Stomach (tissue), 8 donors: ENCODE measurements at regions not wholly inside any gene's neighbourhood (a gene's known extent, or its start where the extent isn't known, plus 50 kb on each side); places are given as distances from the start of the nearest gene placed in this dataset.

Experiments
- DNase-seq, 2 donors: peaks; one replicate each; pipeline versions ENCODE4 v3.0.0 to v3.0.0-alpha.2; 2013 to 2019
- H3K27ac ChIP-seq, 5 donors: fragments of 200-600 bp in 4 of 5; sonication (generic) in 4 of 5; one replicate each; pipeline ENCODE4 v1.5.1; 2013 to 2019; ENCODE audit warnings: mild to moderate bottlenecking in 1 of 5, moderate library complexity in 1 of 5
- H3K27me3 ChIP-seq, 3 donors: fragments of 200-600 bp; sonication (generic); one replicate each; pipeline ENCODE4 v1.5.1; 2017 to 2019; ENCODE audit warnings: mixed run types in 1 of 3
- H3K36me3 ChIP-seq, 4 donors: fragments of 200-600 bp; sonication (generic); 1 replicate in 3 of 4; 2 replicates in 1 of 4; pipeline ENCODE4 v1.5.1; 2016 to 2019
- H3K4me1 ChIP-seq, 4 donors: fragments of 200-600 bp; sonication (generic); one replicate each; pipeline ENCODE4 v1.5.1; 2016 to 2019
- H3K4me3 ChIP-seq, 4 donors: fragments of 200-600 bp; sonication (generic) in 3 of 4; one replicate each; pipeline ENCODE4 v1.5.1; 2016 to 2019; ENCODE audit warnings: mild to moderate bottlenecking in 1 of 4
- H3K9me3 ChIP-seq, 4 donors: fragments of 200-600 bp; sonication (generic); one replicate each; pipeline ENCODE4 v1.5.1; 2016 to 2019
- EP300 ChIP-seq: sonication (generic); formaldehyde crosslinking; IDR thresholded peaks from one replicate; pipeline ENCODE4 v1.6.1; 2017; ENCODE audit warnings: antibody characterized with exemption
- POLR2A ChIP-seq, 4 donors: fragments of 450-650 bp; IDR thresholded peaks; one replicate each; pipeline ENCODE4 v1.6.1; 2016; ENCODE audit warnings: antibody characterized with exemption in 4 of 4, control low read depth in 2 of 4, mild to moderate bottlenecking in 1 of 4, moderate library complexity in 1 of 4
- POLR2AphosphoS5 ChIP-seq, 3 donors: sonication (generic); formaldehyde crosslinking; IDR thresholded peaks; one replicate each; pipeline ENCODE4 v1.6.1; 2016; ENCODE audit warnings: antibody characterized with exemption in 3 of 3
- WGBS, 5 donors: extraction: QIAGEN DNeasy Blood & Tissue Kit in 3 of 5; methylation state at CpG; one replicate each; pipeline versions ENCODE4 v1.1.5 to v1.1.7; 2013 to 2018; 5-methylcytosine and 5-hydroxymethylcytosine counted together
- intact Hi-C: fragments of 100-400 bp; cut with DNase I; formaldehyde crosslinking; loops from one replicate; pipeline ENCODE4 v1.15.1; 2023; ENCODE audit warnings: low total_unique reads
- TF ChIP-seq, protein P1 (sequence below), 7 experiments: fragments of 450-650 bp in 4 of 7; fragments of 200-600 bp in 3 of 7; sonication (generic) in 3 of 7; IDR thresholded peaks; one replicate each; pipeline ENCODE4 v1.5.1; 2016 to 2019; ENCODE audit warnings: antibody characterized with exemption in 7 of 7, control low read depth in 2 of 7, mild to moderate bottlenecking in 1 of 7
- donor health status: healthy with polysubstance abuse.
- donor health status: Bipolar disorder and iron deficiency.
- donor health status: healthy.

DNA sequence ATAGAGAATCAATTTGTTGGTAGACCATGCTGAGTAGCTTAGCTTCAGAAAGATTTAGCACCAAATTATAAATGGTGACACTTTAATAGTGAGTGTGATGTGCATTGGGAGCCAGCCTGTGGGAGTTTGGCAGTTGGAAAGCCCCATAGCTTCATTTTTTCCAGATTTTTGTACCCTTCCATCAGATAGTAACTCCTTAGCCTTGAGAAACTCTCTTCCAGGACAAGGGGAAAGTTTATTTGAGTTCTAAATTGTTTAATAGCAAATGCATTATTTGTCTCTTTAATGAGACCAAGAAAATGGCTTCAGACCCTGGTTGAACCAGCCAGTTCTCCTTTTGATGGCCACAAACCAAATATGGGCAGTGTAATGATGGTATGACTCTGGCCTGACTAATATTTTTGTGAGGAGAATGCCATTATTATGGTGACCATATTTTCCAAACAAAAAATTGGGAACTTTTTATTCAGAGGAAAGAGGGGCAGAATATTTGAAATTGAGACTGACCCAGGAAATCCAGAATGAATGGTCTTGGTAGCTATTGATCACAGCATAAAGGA is 49.8 kb downstream of the PLCE1 start:
- Histone ChIP-seq H3K36me3 (no peaks in the 10 kb centered on the region), H3K27ac (no peak overlapping the region), H3K4me3 (no peak overlapping the region), H3K9me3 (no peaks in the 10 kb centered on the region), H3K4me1 (peaks cover 0 to 17% (median 8%) of the 10 kb centered on the region in 4 donors), H3K27me3 (no peaks in the 10 kb centered on the region)
- DNase-seq, result no peak
- intact Hi-C loops, result no loop called here
- no peak for TF ChIP-seq EP300
- TF ChIP-seq, protein P1, sequence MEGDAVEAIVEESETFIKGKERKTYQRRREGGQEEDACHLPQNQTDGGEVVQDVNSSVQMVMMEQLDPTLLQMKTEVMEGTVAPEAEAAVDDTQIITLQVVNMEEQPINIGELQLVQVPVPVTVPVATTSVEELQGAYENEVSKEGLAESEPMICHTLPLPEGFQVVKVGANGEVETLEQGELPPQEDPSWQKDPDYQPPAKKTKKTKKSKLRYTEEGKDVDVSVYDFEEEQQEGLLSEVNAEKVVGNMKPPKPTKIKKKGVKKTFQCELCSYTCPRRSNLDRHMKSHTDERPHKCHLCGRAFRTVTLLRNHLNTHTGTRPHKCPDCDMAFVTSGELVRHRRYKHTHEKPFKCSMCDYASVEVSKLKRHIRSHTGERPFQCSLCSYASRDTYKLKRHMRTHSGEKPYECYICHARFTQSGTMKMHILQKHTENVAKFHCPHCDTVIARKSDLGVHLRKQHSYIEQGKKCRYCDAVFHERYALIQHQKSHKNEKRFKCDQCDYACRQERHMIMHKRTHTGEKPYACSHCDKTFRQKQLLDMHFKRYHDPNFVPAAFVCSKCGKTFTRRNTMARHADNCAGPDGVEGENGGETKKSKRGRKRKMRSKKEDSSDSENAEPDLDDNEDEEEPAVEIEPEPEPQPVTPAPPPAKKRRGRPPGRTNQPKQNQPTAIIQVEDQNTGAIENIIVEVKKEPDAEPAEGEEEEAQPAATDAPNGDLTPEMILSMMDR (IDR thresholded peaks at IDR 0.05), result no peak

DNA sequence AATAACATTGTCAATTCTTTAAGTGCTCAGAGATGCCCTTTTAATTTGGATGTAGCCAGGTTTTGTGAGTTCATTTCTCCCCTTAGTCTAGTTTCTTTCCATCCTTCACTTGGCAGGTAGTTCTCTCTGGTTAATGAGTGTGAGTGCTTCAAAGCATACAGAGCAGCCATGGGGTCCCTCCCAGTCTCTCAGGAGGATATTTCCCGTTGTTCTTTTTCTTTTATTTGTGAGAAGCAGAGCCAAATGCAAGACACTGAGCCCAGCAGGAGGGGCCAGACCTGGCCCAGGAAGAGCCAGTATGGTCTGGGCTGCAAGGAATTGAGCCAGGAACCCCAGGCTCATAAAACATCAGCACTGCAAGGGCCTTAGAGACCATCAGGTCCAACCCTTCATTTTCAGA is 52.4 kb downstream of the PLCE1 start:
- peaks cover 0 to 19% (median 9%) of the 10 kb centered on the region in 4 donors for H3K4me1 ChIP-seq
- WGBS, 5 donors, result 16 to 30% (median 23%) methylated on average over 1 of the region's 1 CpG
- intact Hi-C loops, result no loop called here
- no peak for TF ChIP-seq POLR2A (IDR thresholded peaks at IDR 0.05)
- TF ChIP-seq EP300, result no peak
- TF ChIP-seq, protein P1 (IDR thresholded peaks at IDR 0.05), result no peak
- no peak for TF ChIP-seq POLR2AphosphoS5 (IDR thresholded peaks at IDR 0.05)
- no peak overlapping the region for H3K4me3 ChIP-seq
- H3K27ac ChIP-seq, result no peak overlapping the region
- no peaks in the 10 kb centered on the region for H3K36me3 ChIP-seq
- no peaks in the 10 kb centered on the region for H3K9me3 ChIP-seq
- no peak for DNase-seq
- H3K27me3 ChIP-seq, result no peaks in the 10 kb centered on the region

DNA sequence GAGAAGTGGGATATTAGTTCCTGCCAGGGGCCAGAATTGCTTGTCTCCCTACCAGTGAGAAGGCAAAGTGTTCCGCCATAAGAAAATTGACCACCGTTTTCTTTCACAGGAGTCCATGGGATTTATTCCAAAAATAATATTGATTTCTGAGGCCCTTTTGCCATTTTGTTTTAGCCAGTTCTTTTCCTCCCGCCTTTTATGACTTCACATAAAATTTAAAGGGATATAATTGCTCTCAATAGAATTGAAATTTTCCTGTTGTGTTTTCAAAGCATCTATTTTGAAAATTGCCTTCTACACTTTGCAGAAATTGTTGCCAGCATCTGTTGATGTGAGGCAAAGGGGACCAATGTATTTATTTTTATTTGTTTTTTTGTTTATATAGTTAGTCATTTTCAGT is 53.6 kb downstream of the PLCE1 start:
- Histone ChIP-seq H3K9me3 (no peaks in the 10 kb centered on the region), H3K27me3 (no peaks in the 10 kb centered on the region), H3K4me1 (peaks cover 0 to 12% (median 4%) of the 10 kb centered on the region in 4 donors), H3K36me3 (no peaks in the 10 kb centered on the region), H3K27ac (no peak overlapping the region), H3K4me3 (no peak overlapping the region)
- TF ChIP-seq EP300 (no peak), POLR2A (IDR thresholded peaks at IDR 0.05) (no peak), POLR2AphosphoS5 (IDR thresholded peaks at IDR 0.05) (no peak)
- TF ChIP-seq, protein P1 (IDR thresholded peaks at IDR 0.05), result no peak
- intact Hi-C loops, result no loop called here
- DNase-seq, result no peak
- 74 to 83% (median 77%) methylated on average over 3 of the region's 3 CpGs for WGBS, 5 donors

DNA sequence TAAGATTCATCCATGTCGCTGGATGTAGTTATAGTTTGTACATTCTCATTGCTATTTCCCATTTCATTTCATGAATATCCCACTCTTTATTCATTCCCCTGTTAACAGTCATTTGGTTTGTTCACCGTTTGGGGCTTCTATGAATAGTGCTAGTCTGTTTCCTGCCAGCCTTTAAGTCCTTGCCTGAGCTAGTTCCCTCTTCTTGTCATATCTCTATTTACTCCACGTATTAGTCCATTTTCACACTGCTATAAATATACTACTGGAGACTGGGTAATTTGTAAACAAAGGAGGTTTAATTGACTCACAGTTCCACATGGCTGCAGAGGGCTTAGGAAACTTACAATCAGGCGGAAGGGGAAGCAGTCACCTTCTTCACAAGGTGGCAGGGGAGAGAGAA is 56.2 kb downstream of the PLCE1 start:
- no peaks in the 10 kb centered on the region for H3K9me3 ChIP-seq
- DNase-seq, result peak in 1 of 2 donors; percentile 21
- H3K27me3 ChIP-seq, result no peaks in the 10 kb centered on the region
- WGBS, 5 donors, result 41 to 51% (median 43%) methylated on average over 4 of the region's 4 CpGs
- no peak overlapping the region for H3K27ac ChIP-seq
- TF ChIP-seq EP300 (no peak), POLR2A (IDR thresholded peaks at IDR 0.05) (no peak), POLR2AphosphoS5 (IDR thresholded peaks at IDR 0.05) (no peak)
- TF ChIP-seq, protein P1 (IDR thresholded peaks at IDR 0.05), result no peak
- intact Hi-C loops, result no loop called here
- H3K4me3 ChIP-seq, result no peak overlapping the region
- peaks cover 0 to 5% (median 0%) of the 10 kb centered on the region in 4 donors for H3K4me1 ChIP-seq
- H3K36me3 ChIP-seq, result no peaks in the 10 kb centered on the region
